Thoracic aorta (tissue), 2 donors: ENCODE measurements at regions not wholly inside any gene's neighbourhood (a gene's known extent, or its start where the extent isn't known, plus 50 kb on each side); places are given as distances from the start of the nearest gene placed in this dataset.

Source experiments
- ATAC-seq: fragments of 150-250 bp; one replicate; pipeline ENCODE4 v1.8.0; 2017; ENCODE audit warnings: low read depth; ENCODE audit not compliant: insufficient number of reproducible peaks, low FRiP score
- DNase-seq: peaks from one replicate; pipeline ENCODE4 v3.0.0-alpha.2; 2020; ENCODE audit warnings: low spot score
- H3K27ac ChIP-seq, 2 donors: fragments of 200-600 bp; sonication (generic); 1 replicate in 1 of 2; 2 replicates in 1 of 2; pipeline ENCODE4 v1.5.1; 2016; ENCODE audit warnings: mild to moderate bottlenecking in 2 of 2, moderate library complexity in 2 of 2
- H3K27me3 ChIP-seq: fragments of 200-600 bp; sonication (generic); replicated peaks from 2 replicates; pipeline ENCODE4 v1.6.0; 2016; ENCODE audit warnings: mild to moderate bottlenecking; ENCODE audit not compliant: insufficient read depth
- H3K36me3 ChIP-seq: fragments of 200-600 bp; sonication (generic); one replicate; pipeline ENCODE4 v1.5.1; 2016
- H3K4me1 ChIP-seq, 2 donors: fragments of 200-600 bp; sonication (generic); 1 replicate in 1 of 2; 2 replicates in 1 of 2; pipeline versions ENCODE4 v1.5.1 to v1.6.0; 2016; ENCODE audit warnings: low read depth in 2 of 2, mild to moderate bottlenecking in 1 of 2; ENCODE audit not compliant: control insufficient read depth in 1 of 2
- H3K4me3 ChIP-seq: fragments of 200-600 bp; sonication (generic); 2 replicates; pipeline ENCODE4 v1.5.1; 2016; ENCODE audit warnings: mild to moderate bottlenecking
- H3K9me3 ChIP-seq: fragments of 200-600 bp; sonication (generic); 2 replicates; pipeline ENCODE4 v1.5.1; 2016
- TF ChIP-seq, protein P1 (sequence below): fragments of 200-600 bp; sonication (generic); IDR thresholded peaks from one replicate; pipeline ENCODE4 v1.5.1; 2019; ENCODE audit warnings: antibody characterized with exemption

- no peak overlapping the region for H3K27ac ChIP-seq
- no peak overlapping the region for H3K4me3 ChIP-seq
- no peaks in the 10 kb centered on the region for H3K9me3 ChIP-seq
- TF ChIP-seq, protein P1, sequence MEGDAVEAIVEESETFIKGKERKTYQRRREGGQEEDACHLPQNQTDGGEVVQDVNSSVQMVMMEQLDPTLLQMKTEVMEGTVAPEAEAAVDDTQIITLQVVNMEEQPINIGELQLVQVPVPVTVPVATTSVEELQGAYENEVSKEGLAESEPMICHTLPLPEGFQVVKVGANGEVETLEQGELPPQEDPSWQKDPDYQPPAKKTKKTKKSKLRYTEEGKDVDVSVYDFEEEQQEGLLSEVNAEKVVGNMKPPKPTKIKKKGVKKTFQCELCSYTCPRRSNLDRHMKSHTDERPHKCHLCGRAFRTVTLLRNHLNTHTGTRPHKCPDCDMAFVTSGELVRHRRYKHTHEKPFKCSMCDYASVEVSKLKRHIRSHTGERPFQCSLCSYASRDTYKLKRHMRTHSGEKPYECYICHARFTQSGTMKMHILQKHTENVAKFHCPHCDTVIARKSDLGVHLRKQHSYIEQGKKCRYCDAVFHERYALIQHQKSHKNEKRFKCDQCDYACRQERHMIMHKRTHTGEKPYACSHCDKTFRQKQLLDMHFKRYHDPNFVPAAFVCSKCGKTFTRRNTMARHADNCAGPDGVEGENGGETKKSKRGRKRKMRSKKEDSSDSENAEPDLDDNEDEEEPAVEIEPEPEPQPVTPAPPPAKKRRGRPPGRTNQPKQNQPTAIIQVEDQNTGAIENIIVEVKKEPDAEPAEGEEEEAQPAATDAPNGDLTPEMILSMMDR, result no peak
- H3K4me1 ChIP-seq, result no peaks in the 10 kb centered on the region
- DNase-seq (no peak), ATAC-seq (no peak)
- H3K36me3 ChIP-seq, result no peaks in the 10 kb centered on the region
- H3K27me3 ChIP-seq, result no peaks in the 10 kb centered on the region
These were observed 76.9 kb upstream of the EGR2 start for GRCh38 chr10:62893036-62893435.

GRCh38 chr10:62890395-62890794 is 74.2 kb upstream of the EGR2 start:
- TF ChIP-seq, protein P1, result no peak
- no peak overlapping the region for H3K27ac ChIP-seq
- H3K27me3 ChIP-seq, result no peaks in the 10 kb centered on the region
- H3K9me3 ChIP-seq, result no peaks in the 10 kb centered on the region
- ATAC-seq (no peak), DNase-seq (no peak)
- no peaks in the 10 kb centered on the region for H3K4me1 ChIP-seq
- H3K4me3 ChIP-seq, result no peak overlapping the region
- H3K36me3 ChIP-seq, result no peaks in the 10 kb centered on the region

- DNase-seq, result no peak
- no peaks in the 10 kb centered on the region for H3K27me3 ChIP-seq
- TF ChIP-seq, protein P1, result no peak
- H3K4me1 ChIP-seq, result no peaks in the 10 kb centered on the region
- no peaks in the 10 kb centered on the region for H3K9me3 ChIP-seq
- H3K36me3 ChIP-seq, result no peaks in the 10 kb centered on the region
- no peak for ATAC-seq
- no peak overlapping the region for H3K27ac ChIP-seq
- no peak overlapping the region for H3K4me3 ChIP-seq
These were observed 71.5 kb upstream of the EGR2 start for GRCh38 chr10:62887642-62888041.

GRCh38 chr10:62885684-62886461 is 69.7 kb upstream of the EGR2 start:
- no peaks in the 10 kb centered on the region for H3K4me1 ChIP-seq
- H3K36me3 ChIP-seq, result no peaks in the 10 kb centered on the region
- no peaks in the 10 kb centered on the region for H3K27me3 ChIP-seq
- TF ChIP-seq, protein P1, result no peak
- H3K9me3 ChIP-seq, result no peaks in the 10 kb centered on the region
- no peak overlapping the region for H3K4me3 ChIP-seq
- DNase-seq, result no peak
- no peak for ATAC-seq
- H3K27ac ChIP-seq, result no peak overlapping the region

GRCh38 chr10:62880162-62880561 is 64.0 kb upstream of the EGR2 start:
- no peak overlapping the region for H3K4me3 ChIP-seq
- TF ChIP-seq, protein P1, result no peak
- H3K9me3 ChIP-seq, result no peaks in the 10 kb centered on the region
- DNase-seq (no peak), ATAC-seq (no peak)
- H3K36me3 ChIP-seq, result no peaks in the 10 kb centered on the region
- no peak overlapping the region for H3K27ac ChIP-seq
- H3K4me1 ChIP-seq, result no peaks in the 10 kb centered on the region
- H3K27me3 ChIP-seq, result no peaks in the 10 kb centered on the region
